Esophagus squamous epithelium (tissue), 4 donors: ENCODE measurements at regions not wholly inside any gene's neighbourhood (a gene's known extent, or its start where the extent isn't known, plus 50 kb on each side); places are given as distances from the start of the nearest gene placed in this dataset.

Experiments used
- POLR2A ChIP-seq, 4 donors: fragments of 450-650 bp; IDR thresholded peaks; one replicate each; pipeline ENCODE4 v1.6.1; 2017; ENCODE audit warnings: antibody characterized with exemption in 4 of 4, mild to moderate bottlenecking in 4 of 4, moderate library complexity in 3 of 4
- TF ChIP-seq, protein P1 (sequence below), 6 experiments: fragments of 450-650 bp in 4 of 6; fragments of 200-600 bp in 2 of 6; sonication (generic) in 2 of 6; IDR thresholded peaks; one replicate each; pipeline ENCODE4 v1.5.1; 2016 to 2019; ENCODE audit warnings: antibody characterized with exemption in 6 of 6, mild to moderate bottlenecking in 4 of 6, moderate library complexity in 4 of 6

DNA sequence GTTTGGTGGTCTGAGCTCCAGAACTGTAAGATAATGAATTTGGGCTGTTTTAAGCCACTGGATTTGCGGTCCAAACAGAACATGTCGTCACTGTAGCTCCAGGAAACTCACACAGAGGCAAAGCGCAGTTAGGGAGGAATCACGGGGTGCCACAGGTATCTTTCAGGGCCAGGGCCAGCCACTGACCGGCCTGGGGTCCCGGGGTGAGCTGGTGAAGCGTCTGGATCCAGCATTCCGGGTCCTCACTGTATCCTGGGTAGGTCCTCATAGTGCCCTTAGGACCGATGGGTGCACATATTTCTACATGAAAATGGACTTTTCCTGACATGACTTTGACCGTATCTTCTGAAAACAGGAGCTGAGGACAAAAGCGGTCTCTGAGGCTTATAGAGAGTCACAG, 196.0 kb upstream of the HDAC4 start:
- TF ChIP-seq, protein P1, sequence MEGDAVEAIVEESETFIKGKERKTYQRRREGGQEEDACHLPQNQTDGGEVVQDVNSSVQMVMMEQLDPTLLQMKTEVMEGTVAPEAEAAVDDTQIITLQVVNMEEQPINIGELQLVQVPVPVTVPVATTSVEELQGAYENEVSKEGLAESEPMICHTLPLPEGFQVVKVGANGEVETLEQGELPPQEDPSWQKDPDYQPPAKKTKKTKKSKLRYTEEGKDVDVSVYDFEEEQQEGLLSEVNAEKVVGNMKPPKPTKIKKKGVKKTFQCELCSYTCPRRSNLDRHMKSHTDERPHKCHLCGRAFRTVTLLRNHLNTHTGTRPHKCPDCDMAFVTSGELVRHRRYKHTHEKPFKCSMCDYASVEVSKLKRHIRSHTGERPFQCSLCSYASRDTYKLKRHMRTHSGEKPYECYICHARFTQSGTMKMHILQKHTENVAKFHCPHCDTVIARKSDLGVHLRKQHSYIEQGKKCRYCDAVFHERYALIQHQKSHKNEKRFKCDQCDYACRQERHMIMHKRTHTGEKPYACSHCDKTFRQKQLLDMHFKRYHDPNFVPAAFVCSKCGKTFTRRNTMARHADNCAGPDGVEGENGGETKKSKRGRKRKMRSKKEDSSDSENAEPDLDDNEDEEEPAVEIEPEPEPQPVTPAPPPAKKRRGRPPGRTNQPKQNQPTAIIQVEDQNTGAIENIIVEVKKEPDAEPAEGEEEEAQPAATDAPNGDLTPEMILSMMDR (IDR thresholded peaks at IDR 0.05), result no peak
- TF ChIP-seq POLR2A (IDR thresholded peaks at IDR 0.05), result no peak
